Adipose tissue (tissue), 3 donors: ENCODE measurements at regions not wholly inside any gene's neighbourhood (a gene's known extent, or its start where the extent isn't known, plus 50 kb on each side); places are given as distances from the start of the nearest gene placed in this dataset.

Experiments
- H3K27ac ChIP-seq: one replicate; pipeline ENCODE4 v1.5.1; 2013; ENCODE audit warnings: low read depth, low read length
- WGBS, 3 donors: extraction: QIAGEN DNeasy Blood & Tissue Kit; methylation state at CpG; one replicate each; pipeline ENCODE4 v1.1.7; 2013; 5-methylcytosine and 5-hydroxymethylcytosine counted together
- donor health status: healthy with polysubstance abuse.
- donor health status: Bipolar disorder and iron deficiency.
- donor health status: healthy.

DNA sequence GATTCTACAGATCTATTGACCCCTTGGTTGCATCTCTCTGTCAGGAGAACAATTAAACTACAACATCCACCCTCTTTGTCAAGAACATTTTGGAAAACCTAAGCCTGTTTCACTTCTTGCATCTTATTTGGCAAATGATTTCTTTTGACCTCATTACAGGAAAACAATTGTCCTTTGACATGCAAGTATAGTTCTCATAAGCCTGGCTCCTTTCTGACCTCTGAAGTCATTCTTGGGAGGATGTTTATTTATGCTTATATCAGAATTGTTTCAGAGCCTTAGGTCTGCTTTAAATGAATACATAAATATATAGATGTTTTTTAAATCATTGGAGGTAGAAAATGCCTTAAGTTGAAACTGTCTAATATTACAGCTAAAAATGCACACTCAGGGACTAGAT, 361.3 kb upstream of the PTGER4 start:
- H3K27ac ChIP-seq: no peak overlapping the region

DNA sequence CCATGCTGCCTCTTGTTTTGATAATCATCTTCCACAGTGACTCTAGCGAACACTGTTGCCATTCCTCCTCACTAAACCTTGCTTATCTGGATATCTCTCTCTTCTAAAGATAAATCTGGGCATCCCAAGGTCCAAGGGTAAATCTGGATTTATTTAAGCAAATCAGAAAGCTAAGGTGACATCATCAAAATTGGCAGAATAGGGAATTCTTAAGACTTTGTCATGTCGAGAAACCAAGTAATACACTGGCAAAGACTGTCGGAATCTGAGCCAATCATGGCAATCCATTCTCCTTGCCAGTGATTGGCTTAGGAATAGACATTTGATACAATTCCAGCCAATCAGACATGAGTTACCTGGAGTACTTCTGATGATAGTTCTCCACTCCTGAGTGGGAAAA, 362.7 kb upstream of the PTGER4 start:
- WGBS, 3 donors: 88 to 90% (median 88%) methylated on average over 3 of the region's 3 CpGs
- no peak overlapping the region for H3K27ac ChIP-seq

DNA sequence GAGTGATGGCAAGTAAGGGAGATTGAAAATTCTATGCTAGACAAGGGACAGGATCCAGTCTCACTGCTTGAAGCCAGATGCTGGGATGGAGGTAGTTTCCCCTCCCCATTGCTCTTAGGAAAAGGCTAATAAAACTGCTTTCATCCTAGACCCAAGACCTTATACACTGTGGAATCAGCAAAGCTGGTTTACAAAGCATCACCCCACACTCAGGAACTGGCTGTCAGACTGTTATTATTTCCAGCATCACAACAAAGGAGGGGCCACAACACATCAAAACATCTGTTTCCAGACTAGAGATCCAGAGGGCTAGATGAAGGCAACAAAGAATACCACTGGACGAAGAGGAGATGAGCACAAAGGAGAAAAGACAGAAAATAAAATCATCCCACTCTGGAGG, 364.6 kb upstream of the PTGER4 start:
- WGBS, 3 donors: 78 to 81% (median 78%) methylated on average over 1 of the region's 1 CpG
- no peak overlapping the region for H3K27ac ChIP-seq

DNA sequence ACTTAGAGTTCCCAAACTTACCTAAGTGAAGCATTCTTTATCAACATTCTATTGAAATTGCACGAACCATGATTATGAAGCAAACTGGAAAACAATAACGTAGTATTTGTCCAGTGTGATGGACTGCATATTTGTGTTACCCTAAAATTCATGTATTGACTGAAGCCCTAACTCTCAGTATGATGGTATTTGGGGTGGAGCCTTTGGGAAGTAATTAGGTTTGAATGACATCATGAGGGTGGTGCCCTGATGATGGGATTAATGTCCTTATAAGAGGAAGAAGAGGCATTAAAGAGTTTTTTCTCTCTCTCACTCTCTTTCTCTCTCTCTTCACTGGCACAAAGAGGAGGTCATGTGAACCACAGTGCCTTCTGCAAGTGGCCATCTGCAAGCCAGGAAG, 365.4 kb upstream of the PTGER4 start:
- WGBS, 3 donors: 72 to 95% (median 92%) methylated on average over 2 of the region's 2 CpGs
- H3K27ac ChIP-seq: no peak overlapping the region

DNA sequence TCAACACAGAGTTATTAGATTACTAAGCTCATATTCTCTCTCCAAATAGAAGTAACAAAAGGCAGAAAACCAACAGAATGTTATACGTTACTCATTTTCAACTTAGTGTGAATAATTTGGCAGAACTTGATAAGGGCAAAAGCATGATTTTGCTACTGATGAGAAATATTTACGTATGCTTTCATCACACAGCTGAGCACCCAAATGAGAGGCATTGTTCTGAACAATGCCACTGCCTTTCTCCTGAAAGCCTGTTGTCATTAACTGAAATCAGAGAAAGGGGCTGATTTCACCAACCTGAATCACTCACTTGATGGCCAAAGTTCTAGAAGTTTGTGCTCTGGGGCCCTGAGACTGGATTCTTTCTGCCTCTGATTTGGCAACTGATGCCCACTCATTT, 367.5 kb upstream of the PTGER4 start:
- no peak overlapping the region for H3K27ac ChIP-seq
- WGBS, 3 donors: 46 to 65% (median 57%) methylated on average over 2 of the region's 2 CpGs

DNA sequence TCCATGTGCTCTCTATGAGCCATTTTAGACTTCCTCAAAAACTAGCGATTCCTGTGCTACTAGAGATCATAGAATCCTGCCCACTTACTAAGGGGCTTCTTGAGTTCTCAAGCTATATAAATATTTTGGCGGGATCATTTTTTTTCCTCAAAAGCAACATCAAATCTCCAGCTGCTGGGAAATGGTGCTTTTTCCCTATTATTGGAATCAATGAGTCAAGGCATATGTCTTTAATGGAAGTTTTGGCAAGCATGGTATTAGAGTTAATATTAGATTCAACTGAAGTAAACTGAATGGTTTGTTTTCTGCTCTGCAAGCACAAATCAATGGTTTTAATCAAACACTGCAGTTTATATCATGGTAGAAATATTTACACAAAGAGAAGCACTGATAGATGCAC, 369.9 kb upstream of the PTGER4 start:
- no peak overlapping the region for H3K27ac ChIP-seq
- WGBS, 3 donors: 77 to 93% (median 87%) methylated on average over 2 of the region's 2 CpGs

DNA sequence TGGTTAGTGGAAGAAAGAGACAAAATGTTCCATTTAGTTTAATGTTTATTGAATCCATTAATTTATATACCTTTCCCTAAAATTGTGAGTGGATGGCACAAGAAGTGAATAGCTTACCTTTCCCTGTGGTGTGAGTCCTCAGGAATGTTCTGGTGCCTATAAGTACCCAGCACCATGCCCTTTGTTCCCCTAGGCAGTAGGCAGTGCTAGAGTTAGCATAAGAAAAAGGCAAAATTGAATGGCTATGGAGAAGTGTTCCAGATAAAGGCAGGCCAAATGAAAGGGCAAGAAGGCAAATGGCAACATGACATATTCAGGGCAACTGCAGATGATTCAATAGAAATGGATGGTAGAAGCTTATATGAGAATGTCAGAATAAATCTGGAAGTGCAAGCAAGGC, 370.8 kb upstream of the PTGER4 start:
- H3K27ac ChIP-seq: no peak overlapping the region

DNA sequence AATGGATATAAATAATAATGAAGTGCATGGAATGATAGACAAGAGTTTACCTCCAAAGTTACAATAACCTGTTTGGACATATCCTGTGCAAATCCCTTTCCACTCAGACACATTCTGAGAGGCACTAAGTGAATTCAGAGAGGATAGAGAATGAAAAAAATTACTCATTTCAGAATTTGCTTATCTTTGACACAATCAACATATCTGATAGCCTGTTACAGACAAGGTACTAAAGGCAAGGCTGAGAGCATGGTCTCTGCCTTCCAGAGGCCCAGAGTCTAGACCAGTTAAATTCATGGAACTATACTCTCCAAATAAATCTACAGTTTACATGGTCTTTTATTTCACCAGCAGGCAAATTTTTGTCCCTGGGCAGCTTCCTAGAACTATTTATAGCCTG, 371.8 kb upstream of the PTGER4 start:
- H3K27ac ChIP-seq: no peak overlapping the region

DNA sequence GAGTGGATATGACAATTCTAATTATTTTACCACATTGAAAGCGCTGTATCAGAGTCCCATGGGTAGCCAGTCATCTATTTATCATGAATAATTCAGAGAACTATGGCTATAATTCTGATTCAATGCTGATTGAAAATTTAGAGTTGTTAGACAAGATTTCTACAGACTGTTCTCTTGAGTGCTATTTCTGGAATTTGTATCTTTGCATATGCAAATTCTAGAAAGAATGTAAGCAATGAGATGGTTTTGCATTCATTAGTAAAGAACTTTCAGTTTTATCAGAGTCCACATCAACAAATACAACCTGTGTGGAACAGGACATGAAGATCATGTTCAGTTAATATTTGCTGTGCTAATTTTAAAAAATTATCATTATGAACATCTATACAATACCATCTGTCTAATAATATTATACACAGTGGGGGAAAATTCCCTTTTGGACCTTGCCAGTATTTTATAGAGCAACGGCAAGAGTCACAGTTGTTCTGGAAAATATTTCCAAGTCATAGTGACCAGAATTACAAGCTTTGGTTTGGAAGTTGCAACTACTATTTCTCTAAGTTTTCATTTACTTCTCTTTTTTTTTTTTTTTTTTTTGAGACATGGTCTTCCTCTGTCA, 372.7 kb upstream of the PTGER4 start:
- no peak overlapping the region for H3K27ac ChIP-seq
- WGBS, 3 donors: 76 to 86% (median 85%) methylated on average over 2 of the region's 2 CpGs

DNA sequence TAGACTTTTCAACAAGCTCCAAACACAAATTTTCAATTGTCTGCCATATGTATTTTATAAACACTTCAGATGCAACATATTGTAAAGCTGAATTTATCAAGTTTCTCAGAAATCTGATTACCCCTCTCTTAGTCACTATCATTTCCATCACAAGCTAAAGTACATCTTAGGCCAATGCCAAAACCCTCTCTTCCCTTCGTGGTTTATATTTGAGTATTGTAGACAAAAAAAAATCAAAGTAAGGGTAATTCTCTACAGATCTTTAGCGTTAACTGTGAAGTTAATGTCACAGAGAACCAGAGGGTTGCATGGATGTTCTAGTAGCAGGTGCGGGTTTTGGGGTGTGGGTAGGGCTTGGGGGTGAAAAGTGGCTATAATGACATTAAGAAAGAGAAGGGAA, 387.7 kb upstream of the PTGER4 start:
- WGBS, 3 donors: 86 to 90% (median 89%) methylated on average over 3 of the region's 3 CpGs

DNA sequence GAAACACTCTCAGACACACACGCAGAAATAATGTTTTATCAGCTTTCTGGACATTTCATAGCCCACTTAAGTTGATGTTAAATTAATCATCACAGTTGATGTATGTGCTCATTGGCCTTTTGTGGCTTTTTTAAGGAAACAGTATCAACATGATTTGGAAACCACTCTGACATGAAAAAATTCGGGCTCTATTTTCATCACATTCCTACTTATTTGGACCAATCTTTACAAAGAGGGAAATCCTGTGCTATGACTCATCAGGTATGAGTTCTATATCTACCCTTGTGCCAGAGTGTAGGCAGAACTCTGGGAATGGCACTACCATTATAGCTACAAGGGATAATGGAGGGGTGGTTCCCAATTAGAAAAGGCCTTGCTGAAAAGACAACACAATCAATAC, 388.4 kb upstream of the PTGER4 start:
- no peak overlapping the region for H3K27ac ChIP-seq
- WGBS, 3 donors: 58 to 79% (median 73%) methylated on average over 2 of the region's 2 CpGs

More for the DNA sequence above, 387.7 kb upstream of the PTGER4 start:
- H3K27ac ChIP-seq: no peak overlapping the region

DNA sequence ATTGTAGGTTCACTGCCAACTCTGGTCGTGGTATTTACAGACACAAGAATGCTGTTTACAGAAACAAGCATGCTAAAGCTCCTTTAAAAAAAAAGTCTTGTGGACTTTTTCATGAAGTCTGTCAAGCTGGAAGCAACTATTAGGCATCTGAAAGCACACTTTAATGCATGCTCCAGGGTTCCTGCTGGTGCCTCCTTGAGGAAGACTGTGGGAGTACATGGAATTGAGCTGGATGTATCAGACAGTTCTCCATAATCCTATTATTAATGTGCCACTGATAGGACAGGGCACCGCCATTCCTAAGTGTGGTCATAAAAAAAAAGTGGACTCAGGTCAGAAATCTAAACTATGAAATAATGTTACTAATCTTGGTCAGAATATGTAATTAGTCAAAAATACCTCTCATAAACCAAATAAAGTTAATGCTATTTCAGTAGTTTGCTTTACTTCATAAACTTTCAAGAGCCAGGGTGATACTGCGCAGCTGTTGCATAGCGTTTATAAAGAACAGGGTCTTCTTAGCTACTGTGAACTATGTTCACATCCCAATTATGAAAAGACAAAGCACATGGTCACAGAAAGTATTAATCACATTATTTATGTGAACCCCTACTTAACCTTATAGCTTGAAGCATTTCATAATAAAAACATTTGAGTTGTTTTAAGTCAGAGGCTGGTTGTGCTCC, 390.8 kb upstream of the PTGER4 start:
- 74 to 86% (median 84%) methylated on average over 4 of the region's 4 CpGs for whole genome bisulfite sequencing, 3 donors

DNA sequence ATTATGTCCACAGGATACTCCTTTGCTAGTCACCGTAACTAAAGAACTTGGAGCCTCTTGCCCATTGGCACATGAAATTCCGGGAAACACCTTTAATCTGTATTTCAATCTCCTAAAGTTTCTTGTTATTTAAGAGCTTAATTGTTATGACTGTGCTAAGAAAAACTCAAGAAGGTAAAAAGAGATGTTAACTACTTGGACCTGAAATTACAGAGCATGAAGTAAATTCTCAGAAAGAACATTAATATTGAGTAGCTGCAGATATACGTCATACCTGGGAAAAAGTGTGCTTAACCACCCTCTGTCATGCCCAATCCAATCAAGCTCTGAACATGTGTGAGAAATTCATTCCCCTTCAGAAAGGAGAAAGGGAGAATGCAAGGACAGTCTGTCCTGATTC, 394.9 kb upstream of the PTGER4 start:
- WGBS, 3 donors: 73 to 94% (median 87%) methylated on average over 3 of the region's 3 CpGs
- H3K27ac ChIP-seq: no peak overlapping the region

More for the DNA sequence above, 390.8 kb upstream of the PTGER4 start:
- no peak overlapping the region for H3K27ac ChIP-seq

DNA sequence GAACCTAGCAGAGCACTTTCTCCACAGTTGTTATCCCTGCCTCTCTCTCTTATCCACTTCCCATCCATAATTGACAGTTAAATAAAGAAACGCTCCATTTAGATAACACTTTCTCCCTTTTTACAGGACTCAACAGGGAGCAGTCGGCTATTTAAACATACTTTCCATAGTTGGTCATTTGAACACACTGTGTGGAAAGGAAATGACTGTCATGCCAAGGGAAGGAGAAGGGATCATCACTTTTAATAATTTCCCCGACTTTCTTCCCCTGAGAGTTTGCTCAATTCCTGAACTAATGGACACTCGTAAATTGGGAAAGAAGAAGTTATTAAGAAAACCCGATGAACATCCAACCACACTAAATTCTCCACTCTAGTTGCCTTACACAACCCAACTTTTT, 400.8 kb upstream of the PTGER4 start:
- no peak overlapping the region for H3K27ac ChIP-seq
- 61 to 76% (median 62%) methylated on average over 5 of the region's 5 CpGs for WGBS, 3 donors

DNA sequence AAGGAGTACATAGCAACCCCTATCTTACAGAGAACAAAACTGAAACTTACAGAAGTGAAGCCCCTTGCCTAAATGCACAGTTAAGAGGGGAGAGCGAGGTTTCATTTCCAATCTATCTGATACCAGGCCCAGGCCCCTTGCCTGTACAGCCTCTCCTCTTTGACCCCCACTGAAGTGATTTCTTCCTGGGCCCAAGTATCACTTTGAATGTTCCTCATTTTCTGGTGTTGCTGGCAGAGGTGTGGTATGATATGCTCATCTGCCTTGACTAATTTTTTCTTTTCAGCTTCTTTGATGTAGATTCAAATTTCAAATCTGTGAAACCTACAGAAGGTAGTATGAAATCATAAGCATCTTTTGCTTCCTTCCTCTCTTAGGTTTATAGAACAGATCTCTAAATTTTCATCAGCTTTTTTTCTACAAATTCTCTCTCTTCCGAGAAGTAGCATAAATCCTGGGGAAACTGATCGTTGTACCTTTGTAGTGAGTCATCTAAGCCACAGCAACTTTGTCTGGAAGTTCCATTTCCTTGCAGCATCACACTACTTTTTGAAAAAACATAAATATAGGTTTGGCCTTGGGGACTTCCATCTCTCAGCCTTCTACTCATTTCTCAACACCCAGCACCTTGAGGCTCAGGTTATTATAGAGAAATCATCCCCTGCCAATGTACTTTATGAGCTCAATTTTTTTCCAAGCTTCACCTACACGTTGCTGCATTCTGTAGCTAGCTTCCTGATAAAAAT, 402.4 kb upstream of the PTGER4 start:
- no peak overlapping the region for H3K27ac ChIP-seq
- 86% methylated on average over 4 of the region's 4 CpGs for WGBS, 3 donors

DNA sequence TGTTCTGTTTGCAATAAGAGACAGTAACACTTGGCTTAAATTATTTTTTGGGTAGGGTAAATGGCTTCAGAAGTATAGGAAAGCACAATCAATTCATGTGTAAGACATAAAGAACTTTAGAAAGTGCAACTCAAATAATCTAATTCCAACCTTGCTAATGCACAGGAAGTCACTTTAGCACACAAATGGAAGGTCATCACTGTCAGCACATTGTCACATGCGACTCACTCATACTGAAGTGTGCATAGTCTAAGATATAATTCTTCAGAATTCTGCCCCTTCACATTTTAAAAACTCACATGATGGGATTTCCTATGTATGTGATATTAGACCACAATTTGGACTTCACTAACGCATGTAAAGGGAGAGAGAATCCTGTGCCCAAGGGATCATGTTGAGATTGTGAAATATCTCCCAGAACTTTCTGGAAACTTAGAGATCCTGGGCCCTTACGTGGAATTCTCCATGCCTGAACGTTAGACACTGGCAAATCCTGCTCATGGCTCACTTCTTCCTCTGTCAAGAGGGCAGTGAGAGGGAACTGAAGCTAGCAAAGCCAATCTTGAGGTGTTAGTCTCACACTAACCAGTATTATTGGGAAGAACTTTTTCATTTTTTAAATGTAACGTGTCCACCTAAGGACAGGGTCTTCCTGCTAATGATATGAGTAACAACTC, 403.2 kb upstream of the PTGER4 start:
- no peak overlapping the region for H3K27ac ChIP-seq
- WGBS, 3 donors: 79 to 91% (median 85%) methylated on average over 5 of the region's 5 CpGs

DNA sequence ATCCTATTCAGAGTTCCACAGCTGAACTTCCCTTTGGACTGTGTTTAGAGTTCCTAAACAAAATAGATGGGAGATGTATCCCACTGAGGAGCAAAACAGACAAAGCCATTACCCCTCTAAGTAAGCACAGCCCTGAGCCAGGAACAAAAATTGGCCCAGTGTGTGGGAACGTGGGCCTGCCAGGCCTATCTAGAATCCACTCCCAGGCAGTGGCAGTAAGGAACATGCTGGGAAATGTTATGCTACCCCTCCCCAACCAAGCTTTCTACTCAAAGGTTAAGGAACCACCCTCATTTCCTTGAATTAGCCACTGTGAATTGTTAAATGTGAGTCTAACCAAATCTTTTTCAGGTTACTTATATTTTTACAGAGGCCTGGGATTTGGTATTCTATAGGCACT, 405.1 kb upstream of the PTGER4 start:
- 49 to 75% (median 72%) methylated on average over 1 of the region's 1 CpG for WGBS, 3 donors
- H3K27ac ChIP-seq: no peak overlapping the region

DNA sequence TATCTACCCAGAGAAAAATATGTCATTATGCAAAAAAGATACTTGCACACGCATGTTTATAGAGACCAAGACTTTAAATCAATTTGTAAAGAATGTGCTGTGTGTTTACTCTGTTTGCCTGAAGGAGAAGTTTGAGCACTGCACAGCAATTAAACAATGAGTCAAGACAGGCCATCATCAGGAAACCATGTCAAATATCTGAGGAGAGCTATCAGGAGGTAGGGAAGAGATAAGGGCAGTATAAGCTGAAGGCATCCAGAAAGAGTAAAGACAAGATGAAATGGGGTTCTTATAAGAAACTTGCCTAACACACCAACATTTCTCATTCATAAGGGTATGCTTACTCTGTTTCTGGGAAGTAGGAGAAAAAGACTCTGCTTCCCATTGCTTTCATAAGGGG, 405.8 kb upstream of the PTGER4 start:
- H3K27ac ChIP-seq: no peak overlapping the region
- 84 to 96% (median 95%) methylated on average over 1 of the region's 1 CpG for WGBS, 3 donors

DNA sequence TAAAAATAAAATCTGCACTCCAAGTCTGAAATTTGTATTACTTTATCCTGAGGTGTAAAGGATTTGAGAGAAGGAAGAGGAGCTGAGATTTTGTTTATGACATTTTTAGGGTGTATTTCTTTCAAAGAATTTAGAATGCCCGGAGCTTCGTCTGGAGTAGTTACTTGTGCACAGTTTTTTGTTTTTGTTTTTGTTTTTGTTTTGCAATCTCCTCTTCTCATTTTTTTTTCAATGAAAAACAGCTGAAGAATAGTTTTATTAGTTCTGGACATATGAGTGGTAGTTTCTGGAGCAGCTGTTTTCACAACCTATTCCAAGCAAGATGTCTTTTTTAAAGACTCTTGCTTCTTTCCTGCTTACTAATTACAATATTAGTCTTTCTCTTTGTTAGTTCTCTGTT, 408.2 kb upstream of the PTGER4 start:
- WGBS, 3 donors: 80 to 100% (median 84%) methylated on average over 2 of the region's 2 CpGs
- H3K27ac ChIP-seq: no peak overlapping the region
